ENCODE measurements at regions not wholly inside any gene's neighbourhood (a gene's known extent, or its start where the extent isn't known, plus 50 kb on each side); places are given as distances from the start of the nearest gene placed in this dataset.

- DNase-seq (ENCODE audit: low spot score), result peak; percentile 86
Measured at GRCh38 chr12:124517260-124518050, 50.0 kb downstream of the NCOR2 start.

DNA sequence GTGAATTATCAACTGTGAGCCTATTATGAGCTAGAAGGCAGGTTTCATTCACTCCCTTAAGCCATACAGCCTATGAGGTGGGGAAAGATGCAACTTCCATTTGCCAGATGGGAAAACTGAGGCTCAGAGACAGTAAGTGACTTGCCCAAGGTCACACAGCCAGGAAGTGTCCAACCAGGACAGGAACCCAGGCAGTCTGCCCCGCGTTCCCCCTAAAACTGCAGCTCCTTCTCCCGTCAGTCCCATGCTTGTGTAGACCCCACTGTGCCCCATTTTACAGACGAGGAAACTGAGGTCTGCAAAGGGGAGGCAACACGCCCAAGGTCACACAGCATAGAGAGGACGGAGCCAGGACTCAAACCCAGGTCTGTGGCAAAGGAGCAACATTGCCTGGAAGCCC is 50.6 kb downstream of the NCOR2 start:
- DNase-seq (ENCODE audit: low spot score), result no peak

GRCh38 chr12:124515981-124516380 is 51.4 kb downstream of the NCOR2 start:
- DNase-seq (ENCODE audit: low spot score), result no peak

- no peak for DNase-seq (ENCODE audit: low spot score)
Measured at GRCh38 chr12:124514996-124515932, 52.1 kb downstream of the NCOR2 start.

- no peak for DNase-seq (ENCODE audit: low spot score)
Measured at GRCh38 chr12:124514145-124514995, 53.0 kb downstream of the NCOR2 start.

DNA sequence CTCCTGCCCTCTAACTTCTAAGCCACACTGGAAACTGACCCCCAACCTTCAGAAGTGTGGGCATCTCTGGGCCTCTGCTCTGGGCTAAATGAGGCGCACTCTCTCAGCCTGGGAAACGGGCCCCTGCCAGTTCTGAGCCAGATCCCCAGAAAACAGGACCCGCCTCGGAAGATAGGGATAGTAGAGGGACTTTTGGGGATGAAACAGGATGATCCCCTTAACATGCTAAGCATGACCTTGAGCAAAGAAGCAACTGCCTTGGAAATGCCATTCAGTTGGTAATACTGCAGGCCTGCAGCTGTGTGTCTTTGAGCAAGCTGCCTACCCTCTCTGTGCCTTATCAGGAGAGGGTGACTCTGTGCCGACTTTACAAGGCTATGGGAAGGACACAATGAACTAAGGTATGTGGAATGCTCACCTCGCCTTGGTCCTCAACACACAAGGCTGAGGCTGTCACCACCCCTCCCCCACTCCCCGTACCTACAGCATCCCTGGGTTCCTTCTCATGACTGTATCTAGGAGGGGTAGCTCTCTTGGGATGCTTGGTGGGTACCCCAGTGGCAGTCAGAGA is 54.0 kb downstream of the NCOR2 start:
- DNase-seq (ENCODE audit: low spot score), result no peak

DNA sequence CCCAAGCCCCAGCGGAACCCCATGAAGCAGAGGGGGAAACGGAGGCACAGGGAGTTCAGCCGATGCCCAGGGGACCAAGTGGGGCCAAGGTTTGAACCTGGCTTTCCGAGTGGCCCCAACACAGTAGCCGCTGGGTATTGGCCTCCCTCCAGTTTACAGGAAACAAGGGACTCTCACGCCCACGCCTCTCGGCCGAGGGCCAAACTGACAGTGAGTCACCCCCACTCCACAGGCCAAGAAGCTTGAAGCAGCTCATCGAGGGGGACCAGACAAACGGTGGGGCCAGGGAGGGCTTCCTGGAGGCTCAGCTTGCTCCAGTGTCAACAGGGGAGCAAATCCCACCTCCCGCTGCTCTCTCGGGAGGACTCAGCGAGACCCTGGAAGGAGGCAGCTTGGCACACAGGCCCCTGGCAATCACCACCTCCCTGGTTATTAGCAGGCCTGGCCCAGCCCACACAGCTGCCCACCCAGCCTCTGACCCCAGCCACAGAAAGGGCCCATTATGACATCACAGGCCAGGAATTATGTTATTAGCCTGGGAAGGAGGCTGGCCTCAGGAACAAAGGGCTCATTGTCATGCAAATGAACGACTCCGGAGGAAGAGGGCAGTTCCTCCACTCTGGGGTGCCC is 54.6 kb downstream of the NCOR2 start:
- peak; percentile 96 for DNase-seq (ENCODE audit: low spot score)

DNA sequence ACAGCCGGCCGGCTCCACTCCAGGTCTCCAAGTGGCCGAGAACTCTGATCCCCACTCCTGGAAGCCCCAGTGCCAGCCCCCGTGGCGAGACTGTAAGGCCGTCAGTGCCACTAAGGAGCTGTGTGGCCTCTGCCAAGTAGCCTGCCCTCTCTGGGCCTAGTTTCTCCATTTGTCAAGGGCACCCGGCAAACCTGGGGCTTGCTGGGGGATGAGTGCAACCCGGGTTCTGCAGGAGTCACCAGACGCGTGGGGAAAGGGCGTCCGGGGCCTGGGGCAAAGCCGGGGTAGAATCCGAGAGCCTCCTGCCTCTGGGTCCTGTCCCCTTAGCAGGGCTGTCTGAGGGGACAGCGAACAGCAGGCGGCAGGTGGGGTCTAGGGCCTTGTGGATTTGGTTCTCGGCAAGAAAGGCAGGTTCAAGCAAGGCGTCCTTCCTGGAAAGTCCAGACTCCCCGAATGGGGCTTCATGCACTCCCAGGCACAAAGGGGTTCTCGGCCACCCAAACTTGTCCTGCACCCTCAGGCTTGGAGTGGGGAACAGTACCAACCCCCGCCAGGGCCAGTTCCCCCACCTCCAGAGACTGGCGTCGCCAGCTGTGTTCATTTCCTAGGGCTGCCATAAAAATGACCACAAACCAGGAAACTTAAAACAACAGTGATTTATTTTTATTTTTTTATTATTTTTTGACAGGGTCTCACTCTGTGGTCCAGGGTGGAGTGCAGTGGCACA is 56.0 kb downstream of the NCOR2 start:
- no peak for DNase-seq (ENCODE audit: low spot score)

- DNase-seq (ENCODE audit: low spot score), result peak; percentile 78
Measured at GRCh38 chr12:124510301-124510970, 57.0 kb downstream of the NCOR2 start.

- DNase-seq (ENCODE audit: low spot score), result peak; percentile 86
Measured at GRCh38 chr12:124509676-124510300, 57.6 kb downstream of the NCOR2 start.

DNA sequence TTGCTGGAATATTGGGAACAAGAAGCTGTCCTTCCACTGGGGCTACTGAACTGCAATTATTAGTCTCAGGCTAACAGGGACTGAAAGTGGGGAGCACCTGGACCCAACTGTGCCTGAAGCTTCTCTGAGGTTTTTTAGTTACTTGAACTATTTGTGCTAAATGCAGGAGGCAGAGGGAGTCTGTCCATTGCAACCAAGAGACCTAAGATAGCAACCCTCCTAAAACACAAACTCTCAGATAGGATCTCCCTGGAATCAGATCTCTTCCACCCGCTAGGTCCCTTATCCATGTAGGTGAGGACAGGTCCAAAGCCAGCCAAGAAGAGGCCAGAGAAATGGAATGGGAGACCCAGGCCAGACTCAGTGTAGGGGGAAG is 58.1 kb downstream of the NCOR2 start:
- no peak for DNase-seq (ENCODE audit: low spot score)

GRCh38 chr12:124508381-124509079 is 58.9 kb downstream of the NCOR2 start:
- no peak for DNase-seq (ENCODE audit: low spot score)

GRCh38 chr12:124507188-124508109 is 60.0 kb downstream of the NCOR2 start:
- DNase-seq (ENCODE audit: low spot score), result no peak

DNA sequence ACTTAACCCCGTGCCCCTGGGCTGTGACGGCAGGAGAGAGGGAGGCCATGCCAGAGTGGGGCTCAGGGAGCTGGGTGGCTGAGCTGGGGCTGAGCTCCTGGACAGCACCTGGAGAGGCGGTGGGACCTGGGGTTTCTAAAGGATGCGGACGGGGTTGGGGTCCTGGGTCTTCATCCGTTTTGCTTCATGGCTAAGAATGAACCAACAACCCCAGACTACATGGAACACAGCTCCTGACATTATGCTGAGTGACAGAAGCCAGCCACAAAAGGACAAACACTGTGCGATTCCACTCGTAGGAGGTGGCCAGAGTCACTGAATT is 60.6 kb downstream of the NCOR2 start:
- no peak for DNase-seq (ENCODE audit: low spot score)

DNA sequence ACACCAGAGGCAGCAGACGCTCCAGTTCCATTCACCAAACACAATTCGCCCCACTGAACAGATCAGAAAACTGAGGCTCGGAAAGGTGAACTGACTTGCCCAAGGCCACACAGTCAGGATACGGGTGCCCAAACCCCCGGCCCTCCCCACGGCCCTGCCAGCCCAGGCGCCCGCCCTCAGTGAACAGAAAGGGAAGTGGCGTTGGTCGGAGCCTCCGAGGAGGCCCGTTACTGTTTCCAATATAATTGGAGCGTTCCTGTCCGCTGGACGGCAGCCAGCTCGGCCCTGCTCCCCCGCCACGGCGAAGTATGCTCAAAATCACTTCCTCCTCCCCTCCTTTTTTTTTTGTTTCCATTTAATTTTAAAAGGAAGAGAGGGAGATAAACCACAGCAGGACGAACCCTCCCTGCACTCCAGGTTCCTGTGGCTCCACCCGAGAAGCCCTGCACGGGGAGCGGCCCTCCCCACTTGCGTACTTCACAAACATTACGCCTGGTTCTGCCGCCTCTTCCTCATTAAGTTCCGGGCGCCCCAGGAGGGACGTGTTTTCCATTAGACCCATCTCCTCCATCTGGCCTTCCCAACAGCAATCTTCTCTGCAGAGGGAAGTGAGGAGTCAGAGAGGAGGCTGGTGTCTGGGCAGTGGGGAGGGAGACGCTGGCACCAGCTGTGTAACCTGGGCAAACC is 61.1 kb downstream of the NCOR2 start:
- no peak for DNase-seq (ENCODE audit: low spot score)

GRCh38 chr12:124505001-124505818 is 62.2 kb downstream of the NCOR2 start:
- DNase-seq (ENCODE audit: low spot score), result no peak
